GM12878 (cell line): ENCODE measurements at regions not wholly inside any gene's neighbourhood (a gene's known extent, or its start where the extent isn't known, plus 50 kb on each side); places are given as distances from the start of the nearest gene placed in this dataset.

Source experiments
- BHLHE40 ChIP-seq, 2 experiments: fragments of 450-650 bp in 1 of 2; IDR thresholded peaks; 2 replicates each; pipeline ENCODE4 v1.6.1; 2011 to 2017; ENCODE audit warnings: low read depth in 2 of 2, borderline replicate concordance in 1 of 2, improper control_type of control experiment in 1 of 2, low read length in 1 of 2, mild to moderate bottlenecking in 1 of 2
- CREM ChIP-seq: IDR thresholded peaks from 2 replicates; pipeline ENCODE4 v1.6.1; 2014; ENCODE audit warnings: antibody characterized with exemption, low read depth
- MTA2 ChIP-seq: fragments of 450-650 bp; IDR thresholded peaks from 2 replicates; pipeline ENCODE4 v1.6.1; 2016; ENCODE audit warnings: low read depth, mild to moderate bottlenecking, moderate library complexity
- RUNX3 ChIP-seq: IDR thresholded peaks from 2 replicates; pipeline ENCODE4 v1.6.1; 2012; ENCODE audit warnings: low read length, inconsistent platforms
- ZNF217 ChIP-seq: fragments of 450-650 bp; IDR thresholded peaks from 2 replicates; pipeline ENCODE4 v1.6.1; 2017; ENCODE audit warnings: antibody characterized with exemption, mild to moderate bottlenecking
- ZNF592 ChIP-seq: fragments of 450-650 bp; IDR thresholded peaks from 2 replicates; pipeline ENCODE4 v1.6.1; 2017; ENCODE audit warnings: mild to moderate bottlenecking, moderate library complexity
- ZNF687 ChIP-seq: fragments of 450-650 bp; IDR thresholded peaks from 2 replicates; pipeline ENCODE4 v1.6.1; 2017; ENCODE audit warnings: mild to moderate bottlenecking, moderate library complexity

GRCh38 chr15:62792986-62793751, 249.4 kb upstream of the TPM1 start (continued):
- TF ChIP-seq ZNF592, result no peak
- TF ChIP-seq MTA2, result peak; percentile 40; the same call in 1 of the 2 replicates
- TF ChIP-seq BHLHE40 (IDR thresholded peaks at IDR 0.05; ENCODE audit: borderline replicate concordance in 1 of 2, low read depth in 2 of 2, low read length in 1 of 2), result peak; percentile 41 to 68; a peak in 1 of 4 replicates
- TF ChIP-seq ZNF687, result peak; percentile 76; the same call in 1 of the 2 replicates
- no peak for TF ChIP-seq CREM
- TF ChIP-seq ZNF217, result 0 out of 2 replicates have a peak, but pooled peaks have one; percentile 42
- TF ChIP-seq RUNX3, result peak; percentile 13; the same call in 1 of the 2 replicates
